ENCODE measurements at regions not wholly inside any gene's neighbourhood (a gene's known extent, or its start where the extent isn't known, plus 50 kb on each side); places are given as distances from the start of the nearest gene placed in this dataset.

DNA sequence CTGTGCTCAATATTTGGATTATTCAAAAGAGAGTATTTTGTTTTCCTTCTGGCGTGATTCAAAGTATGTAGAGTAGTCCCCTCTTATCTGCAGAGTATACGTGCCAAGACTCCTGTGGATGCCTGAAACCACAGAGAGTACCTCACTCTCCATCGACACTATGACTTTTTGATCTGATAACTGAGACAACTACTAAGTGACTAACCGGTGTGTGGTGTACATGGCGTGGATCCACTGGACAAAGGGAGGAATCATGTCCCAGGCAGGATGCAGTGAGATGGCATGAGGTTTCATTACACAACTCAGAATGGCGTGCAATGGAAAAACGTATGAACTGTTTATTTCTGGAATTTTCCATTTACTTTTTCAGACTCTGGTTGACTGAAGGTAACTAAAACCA is 112.2 kb upstream of the PDE7B start:
- Histone ChIP-seq H3K79me1 (ENCODE audit: low read depth, low read length) (no peaks in the 10 kb centered on the region), H3K4ac (replicated peaks; ENCODE audit: insufficient read length, low read depth, low read length) (no peak overlapping the region), H3K23ac (ENCODE audit: insufficient read length) (no peak overlapping the region), H3K9me3 (ENCODE audit: insufficient read depth in 2 of 2, low read depth in 1 of 2, low read length in 1 of 2) (no peaks in the 10 kb centered on the region), H3K56ac (replicated peaks; ENCODE audit: insufficient read length, low read depth, low read length) (no peak overlapping the region), H3K36me3 (ENCODE audit: control insufficient read depth in 2 of 4, insufficient read depth in 4 of 4, low read length in 3 of 4) (no peaks in the 10 kb centered on the region), H3K9ac (replicated peaks in 1 of 4; ENCODE audit: extremely low read depth in 1 of 4, low read depth in 3 of 4, low read length in 3 of 4) (no peak overlapping the region), H3K4me2 (ENCODE audit: insufficient read depth in 1 of 2, low read depth in 2 of 2, low read length in 2 of 2) (no peak overlapping the region), H2BK20ac (ENCODE audit: low read length) (no peak overlapping the region), H3K27ac (ENCODE audit: low read depth, low read length) (no peak overlapping the region), H3K27me3 (replicated peaks in 1 of 4; ENCODE audit: control insufficient read depth in 3 of 4, extremely low read depth in 1 of 4, insufficient read depth in 3 of 4, low read length in 3 of 4) (no peaks in the 10 kb centered on the region), H3K14ac (ENCODE audit: insufficient read length) (no peak overlapping the region), H3K4me1 (replicated peaks in 1 of 4; ENCODE audit: control insufficient read depth in 3 of 4, insufficient read depth in 4 of 4, low read length in 3 of 4) (no peaks in the 10 kb centered on the region), H3K79me2 (ENCODE audit: control insufficient read depth in 1 of 2, insufficient read depth in 2 of 2, low read length in 2 of 2) (no peaks in the 10 kb centered on the region), H4K8ac (ENCODE audit: extremely low read depth, insufficient read depth, low read length) (no peak overlapping the region), H4K91ac (replicated peaks; ENCODE audit: insufficient read length, low read length) (no peak overlapping the region), H4K20me1 (replicated peaks in 1 of 2; ENCODE audit: control insufficient read depth in 1 of 2, insufficient read depth in 2 of 2, low read length in 2 of 2) (no peaks in the 10 kb centered on the region), H2BK12ac (ENCODE audit: low read depth, low read length) (no peak overlapping the region), H2AFZ (ENCODE audit: low read length) (no peak overlapping the region), H4K5ac (ENCODE audit: insufficient read length, low read depth, low read length) (no peak overlapping the region), H3K4me3 (ENCODE audit: extremely low read depth in 1 of 4, insufficient read depth in 2 of 4, low read depth in 3 of 4, low read length in 4 of 4) (no peak overlapping the region), H2BK5ac (ENCODE audit: low read depth, low read length) (no peak overlapping the region), H2AK5ac (ENCODE audit: low read depth, low read length) (no peak overlapping the region), H3K18ac (ENCODE audit: extremely low read depth, low read length) (no peak overlapping the region), H3K23me2 (ENCODE audit: low read depth, low read length) (no peaks in the 10 kb centered on the region), H2BK120ac (replicated peaks; ENCODE audit: low read depth, low read length) (no peak overlapping the region), H2BK15ac (ENCODE audit: low read length) (no peak overlapping the region)
- FAIRE-seq (no peak), DNase-seq (ENCODE audit: low read depth in 1 of 2, low spot score in 2 of 2) (no peak)
- CTCF ChIA-PET (ENCODE audit: partially characterized antibody): no interaction called here
- TF ChIP-seq RAD21 (IDR thresholded peaks at IDR 0.05 in 1 of 2, conservative IDR thresholded peaks at IDR 0.05 in 1 of 2; ENCODE audit: low read depth in 2 of 2, low read length in 2 of 2) (no peak), CTBP2 (IDR thresholded peaks at IDR 0.05; ENCODE audit: borderline replicate concordance, insufficient read depth, insufficient read length, low read length) (no peak), BCL11A (IDR thresholded peaks at IDR 0.05; ENCODE audit: low read depth in 2 of 2, low read length in 2 of 2) (no peak), SP4 (IDR thresholded peaks at IDR 0.05; ENCODE audit: low read length) (no peak)
- POLR2A ChIA-PET (ENCODE audit: partially characterized antibody): no interaction called here
- WGBS, 2 experiments (ENCODE audit: extremely low coverage in 1 of 2, insufficient coverage in 1 of 2, insufficient read length in 1 of 2, insufficient replicate concordance in 2 of 2, low coverage in 1 of 2, low lambda C conversion rate in 2 of 2, missing lambda C conversion rate in 1 of 2): 93% methylated on average over 7 of the region's 7 CpGs; no CpG with 5 or more reads in 1 of the 2 experiments
